HepG2 (cell line): ENCODE measurements at regions not wholly inside any gene's neighbourhood (a gene's known extent, or its start where the extent isn't known, plus 50 kb on each side); places are given as distances from the start of the nearest gene placed in this dataset.

Source experiments
- ATAC-seq: fragments of 200-7000 bp; cut with Tn5 transposase; 3 replicates; pipeline ENCODE4 v1.9.1; 2020; ENCODE audit warnings: mild to moderate bottlenecking, moderate library complexity
- BruUV-seq: library from RNA; stranded (reverse); fragments of 400-500 nt; replicated peaks from 2 replicates; lab custom pipeline; 2021; lab: Mats Ljungman, UMichigan
- CTCF ChIA-PET: fragments of 300-600 bp; formaldehyde crosslinking; extraction: SDS; loops from one replicate; lab custom pipeline; 2021; ENCODE audit warnings: low total read pairs, inconsistent platforms, low intra/inter-chr PET ratio; lab: Yijun Ruan, JAX
- POLR2A ChIA-PET: fragments of 350-600 bp; sonication (Branson Sonifier 250); formaldehyde crosslinking; loops from one replicate; lab custom pipeline; 2020; ENCODE audit warnings: antibody characterized with exemption, inconsistent platforms; lab: Yijun Ruan, JAX
- DNase-seq: peaks from one replicate; pipeline ENCODE4 v3.0.0-alpha.2; 2015; ENCODE audit warnings: low spot score
- FAIRE-seq: peaks from 3 replicates; lab custom pipeline; 2011; peaks lifted over from hg19 to GRCh38; lab: Jason Lieb, UNC
- H2AFZ ChIP-seq: one replicate; pipeline ENCODE4 v1.6.1; 2011; ENCODE audit warnings: low read length, inconsistent platforms
- H3K27ac ChIP-seq: fragments of 300-600 bp; 3 replicates; pipeline ENCODE4 v1.8.0; 2011; ENCODE audit warnings: mixed run types, mild to moderate bottlenecking, mixed read lengths, low read length, inconsistent platforms; ENCODE audit not compliant: insufficient read depth; ENCODE audit errors: extremely low read length
- H3K27me3 ChIP-seq, 2 experiments: fragments of 200-600 bp in 1 of 2; 2 replicates in 1 of 2; 3 replicates in 1 of 2; pipeline versions ENCODE4 v1.6.0 to v1.8.0; 2011; ENCODE audit warnings: low read length in 2 of 2, mild to moderate bottlenecking in 2 of 2, moderate library complexity in 2 of 2, inconsistent platforms in 1 of 2; ENCODE audit not compliant: insufficient read depth in 2 of 2, control insufficient read depth in 1 of 2
- H3K36me3 ChIP-seq, 2 experiments: fragments of 200-600 bp in 1 of 2; replicated peaks in 1 of 2; 2 replicates in 1 of 2; 3 replicates in 1 of 2; pipeline versions ENCODE4 v1.5.1 to v1.8.0; 2011; ENCODE audit warnings: low read length in 2 of 2, inconsistent platforms in 1 of 2; ENCODE audit not compliant: insufficient read depth in 2 of 2, control insufficient read depth in 1 of 2
- H3K4me1 ChIP-seq: 2 replicates; pipeline ENCODE4 v1.5.1; 2012; ENCODE audit warnings: low read length, inconsistent platforms; ENCODE audit not compliant: insufficient read depth
- H3K4me2 ChIP-seq: 2 replicates; pipeline ENCODE4 v1.6.0; 2011; ENCODE audit warnings: low read depth, low read length, inconsistent platforms
- H3K4me3 ChIP-seq, 3 experiments: fragments of 200-600 bp in 1 of 3; sonication (generic), shearing (Covaris generic) in 1 of 3; replicated peaks in 1 of 3; 2 replicates each; pipeline ENCODE4 v1.5.1; 2011 to 2016; ENCODE audit warnings: low read length in 3 of 3, inconsistent platforms in 2 of 3, low read depth in 2 of 3, mild to moderate bottlenecking in 2 of 3, control low read depth in 1 of 3, mixed read lengths in 1 of 3; ENCODE audit not compliant: insufficient read depth in 1 of 3
- H3K79me2 ChIP-seq: one replicate; pipeline ENCODE4 v1.6.1; 2011; ENCODE audit warnings: low read length, inconsistent platforms; ENCODE audit not compliant: insufficient read depth
- H3K9ac ChIP-seq: 2 replicates; pipeline ENCODE4 v1.6.0; 2011; ENCODE audit warnings: mild to moderate bottlenecking, low read depth, low read length, inconsistent platforms; ENCODE audit not compliant: insufficient read depth
- H3K9me3 ChIP-seq: 2 replicates; pipeline ENCODE4 v1.5.1; 2012; ENCODE audit warnings: mild to moderate bottlenecking, low read length
- H4K20me1 ChIP-seq: 2 replicates; pipeline ENCODE4 v1.6.0; 2011; ENCODE audit warnings: inconsistent platforms, mild to moderate bottlenecking, low read length, moderate library complexity; ENCODE audit not compliant: insufficient read depth
- ATRX ChIP-seq: sonication (generic); formaldehyde crosslinking; IDR thresholded peaks from 2 replicates; pipeline ENCODE4 v1.4.0; 2020; ENCODE audit warnings: missing genetic modification reagents, borderline replicate concordance
- CCAR2 ChIP-seq: fragments of 200-400 bp; formaldehyde crosslinking; optimal IDR thresholded peaks from 2 replicates; pipeline ENCODE3; 2018; ENCODE audit warnings: low read depth, mild to moderate bottlenecking, low read length, moderate library complexity
- DBP ChIP-seq: sonication (generic); formaldehyde crosslinking; IDR thresholded peaks from 2 replicates; pipeline ENCODE4 v1.4.0; 2020; ENCODE audit warnings: missing genetic modification reagents; ENCODE audit errors: not compliant biosample characterization
- MIER2 ChIP-seq: IDR thresholded peaks from 2 replicates; pipeline ENCODE4 v1.6.1; 2016; ENCODE audit warnings: missing biosample characterization, missing genetic modification reagents
- MTERF4 ChIP-seq: sonication (generic); formaldehyde crosslinking; IDR thresholded peaks from 2 replicates; pipeline ENCODE4 v1.8.0; 2023; ENCODE audit warnings: mild to moderate bottlenecking, missing genetic modification reagents
- PHF21A ChIP-seq: sonication (generic); formaldehyde crosslinking; IDR thresholded peaks from 2 replicates; pipeline ENCODE4 v1.5.0; 2020; ENCODE audit warnings: mild to moderate bottlenecking, missing genetic modification reagents
- ZFP62 ChIP-seq: sonication (generic); formaldehyde crosslinking; IDR thresholded peaks from 2 replicates; pipeline ENCODE4 v1.4.0; 2020; ENCODE audit warnings: missing genetic modification reagents
- ZNF256 ChIP-seq: sonication (generic); formaldehyde crosslinking; conservative IDR thresholded peaks from 2 replicates; pipeline ENCODE4 v1.4.0; 2020; ENCODE audit warnings: missing genetic modification reagents
- ZNF781 ChIP-seq: sonication (generic); formaldehyde crosslinking; IDR thresholded peaks from 2 replicates; pipeline ENCODE4 v1.5.1; 2020; ENCODE audit warnings: borderline replicate concordance, mild to moderate bottlenecking, missing genetic modification reagents; ENCODE audit errors: not compliant biosample characterization
- WGBS: methylation state at CpG from one replicate; pipeline ENCODE4 v1.1.6; 2017; ENCODE audit warnings: low lambda C conversion rate; 5-methylcytosine and 5-hydroxymethylcytosine counted together
- in situ Hi-C: cut with HindIII; loops from 2 replicates; pipeline ENCODE4 v1.10.0; 2017; ENCODE audit warnings: low pct_unique_long_range_greater_than_20kb; ENCODE audit not compliant: extremely low pct_ligation_motif_present
- intact Hi-C: fragments of 100-400 bp; cut with micrococcal nuclease; formaldehyde crosslinking; loops from one replicate; pipeline ENCODE4 v1.10.0; 2022; ENCODE audit not compliant: unreplicated experiment

- no peak for TF ChIP-seq DBP (CRISPR knock-in tag)
- no peak for TF ChIP-seq CCAR2
- no peak for TF ChIP-seq ATRX (CRISPR knock-in tag)
- no peak for TF ChIP-seq ZNF781 (CRISPR knock-in tag)
- no peak for TF ChIP-seq MIER2 (CRISPR knock-in tag)
- no peak for TF ChIP-seq ZFP62 (CRISPR knock-in tag)
- no peak for TF ChIP-seq ZNF256 (CRISPR knock-in tag)
- no peak for TF ChIP-seq MTERF4
Measured at GRCh38 chr9:12625844-12626243, 67.3 kb upstream of the TYRP1 start (continued).

- no TSS peak for BruUV-seq
Measured at GRCh38 chr9:12627096-12627495, 66.1 kb upstream of the TYRP1 start.

More at GRCh38 chr9:12627096-12627495, 66.1 kb upstream of the TYRP1 start:
- intact Hi-C loops: no loop called here
- H4K20me1 ChIP-seq: no peaks in the 10 kb centered on the region
- DNase-seq (no peak), FAIRE-seq (no peak)
- no peaks in the 10 kb centered on the region for H3K4me1 ChIP-seq
- WGBS: 3% methylated on average over 1 of the region's 1 CpG
- no peak overlapping the region for H2AFZ ChIP-seq
- H3K27me3 ChIP-seq: no peaks in the 10 kb centered on the region
- no peak overlapping the region for H3K27ac ChIP-seq
- no peaks in the 10 kb centered on the region for H3K36me3 ChIP-seq
- POLR2A ChIA-PET: no interaction called here
- in situ Hi-C loops: no loop called here
- no peaks in the 10 kb centered on the region for H3K79me2 ChIP-seq
- H3K9ac ChIP-seq: no peak overlapping the region
- no peak for TF ChIP-seq PHF21A (CRISPR knock-in tag)
- TF ChIP-seq, all 625 proteins: peak for 0
- CTCF ChIA-PET: no interaction called here
- no peak for ATAC-seq
- H3K9me3 ChIP-seq: no peaks in the 10 kb centered on the region
- H3K4me2 ChIP-seq: no peak overlapping the region
- no peak overlapping the region for H3K4me3 ChIP-seq
